Activated T-helper 2 cell treated with anti-CD3 and anti-CD28 coated beads, Interferon-gamma antibody, Interleukin-2, Interleukin-4, amounts not matched to agents 10 μg/mL and 5 μg/mL and 100 μg/mL, durations not matched to agents 14 hours and 24 hours and 36 hours (primary cell): ENCODE measurements at regions not wholly inside any gene's neighbourhood (a gene's known extent, or its start where the extent isn't known, plus 50 kb on each side); places are given as distances from the start of the nearest gene placed in this dataset.

Source experiments
- DNase-seq: peaks from one replicate; pipeline ENCODE4 v3.0.0; 2021; ENCODE audit warnings: low spot score
- H3K27ac Mint-ChIP-seq: one replicate; pipeline ENCODE4 v1.8.0; 2021; ENCODE audit warnings: mixed read lengths
- H3K27me3 Mint-ChIP-seq: one replicate; pipeline ENCODE4 v1.8.0; 2021; ENCODE audit warnings: low read depth, mixed read lengths
- H3K36me3 Mint-ChIP-seq: one replicate; pipeline ENCODE4 v1.8.0; 2021; ENCODE audit warnings: low read depth, mixed read lengths
- H3K4me1 Mint-ChIP-seq: one replicate; pipeline ENCODE4 v1.8.0; 2021; ENCODE audit warnings: low read depth, mixed read lengths
- H3K4me3 Mint-ChIP-seq: one replicate; pipeline ENCODE4 v1.8.0; 2021; ENCODE audit warnings: low read depth, mild to moderate bottlenecking, moderate library complexity, mixed read lengths
- H3K9me3 Mint-ChIP-seq: one replicate; pipeline ENCODE4 v1.8.0; 2021; ENCODE audit warnings: mixed read lengths
- intact Hi-C: fragments of 100-400 bp; cut with micrococcal nuclease; formaldehyde crosslinking; loops from one replicate; pipeline ENCODE4 v1.15.1; 2023

- no peaks in the 10 kb centered on the region for H3K27me3 Mint-ChIP-seq
- H3K9me3 Mint-ChIP-seq = peaks cover 26% of the 10 kb centered on the region
- no peaks in the 10 kb centered on the region for H3K36me3 Mint-ChIP-seq
- no peak overlapping the region for H3K4me3 Mint-ChIP-seq
- intact Hi-C loops = no loop called here
- H3K27ac Mint-ChIP-seq = no peak overlapping the region
- H3K4me1 Mint-ChIP-seq = no peaks in the 10 kb centered on the region
- no peak for DNase-seq
These were observed 227.4 kb upstream of the SORCS1 start for GRCh38 chr10:107391901-107392300.

- peaks cover 27% of the 10 kb centered on the region for H3K9me3 Mint-ChIP-seq
- no peaks in the 10 kb centered on the region for H3K36me3 Mint-ChIP-seq
- no peak overlapping the region for H3K27ac Mint-ChIP-seq
- DNase-seq = no peak
- H3K4me1 Mint-ChIP-seq = no peaks in the 10 kb centered on the region
- H3K27me3 Mint-ChIP-seq = no peaks in the 10 kb centered on the region
- intact Hi-C loops = no loop called here
- no peak overlapping the region for H3K4me3 Mint-ChIP-seq
These were observed 226.1 kb upstream of the SORCS1 start for GRCh38 chr10:107390563-107390962.

- Mint-ChIP-seq H3K36me3 (no peaks in the 10 kb centered on the region), H3K27me3 (no peaks in the 10 kb centered on the region), H3K9me3 (peaks cover 23% of the 10 kb centered on the region), H3K4me3 (no peak overlapping the region), H3K4me1 (no peaks in the 10 kb centered on the region), H3K27ac (no peak overlapping the region)
- intact Hi-C loops = no loop called here
- no peak for DNase-seq
These were observed 218.9 kb upstream of the SORCS1 start for GRCh38 chr10:107383357-107383756.

GRCh38 chr10:107379601-107380000, 215.1 kb upstream of the SORCS1 start:
- Mint-ChIP-seq H3K9me3 (peaks cover 11% of the 10 kb centered on the region), H3K36me3 (no peaks in the 10 kb centered on the region), H3K27ac (no peak overlapping the region), H3K4me3 (no peak overlapping the region), H3K4me1 (no peaks in the 10 kb centered on the region), H3K27me3 (no peaks in the 10 kb centered on the region)
- no peak for DNase-seq
- intact Hi-C loops = no loop called here

GRCh38 chr10:107371801-107372200, 207.3 kb upstream of the SORCS1 start:
- peaks cover 4% of the 10 kb centered on the region for H3K9me3 Mint-ChIP-seq
- no peaks in the 10 kb centered on the region for H3K27me3 Mint-ChIP-seq
- no peak overlapping the region for H3K27ac Mint-ChIP-seq
- intact Hi-C loops = no loop called here
- DNase-seq = no peak
- H3K36me3 Mint-ChIP-seq = no peaks in the 10 kb centered on the region
- no peak overlapping the region for H3K4me3 Mint-ChIP-seq
- H3K4me1 Mint-ChIP-seq = no peaks in the 10 kb centered on the region

GRCh38 chr10:107364872-107365271, 200.4 kb upstream of the SORCS1 start:
- no peaks in the 10 kb centered on the region for H3K4me1 Mint-ChIP-seq
- no peak overlapping the region for H3K4me3 Mint-ChIP-seq
- peaks cover 9% of the 10 kb centered on the region for H3K9me3 Mint-ChIP-seq
- no peaks in the 10 kb centered on the region for H3K27me3 Mint-ChIP-seq
- DNase-seq = no peak
- no peaks in the 10 kb centered on the region for H3K36me3 Mint-ChIP-seq
- no peak overlapping the region for H3K27ac Mint-ChIP-seq
- intact Hi-C loops = no loop called here

- intact Hi-C loops = no loop called here
- H3K9me3 Mint-ChIP-seq = peaks cover 21% of the 10 kb centered on the region
- no peaks in the 10 kb centered on the region for H3K36me3 Mint-ChIP-seq
- no peak overlapping the region for H3K27ac Mint-ChIP-seq
- no peaks in the 10 kb centered on the region for H3K4me1 Mint-ChIP-seq
- no peaks in the 10 kb centered on the region for H3K27me3 Mint-ChIP-seq
- no peak overlapping the region for H3K4me3 Mint-ChIP-seq
- no peak for DNase-seq
These were observed 197.8 kb upstream of the SORCS1 start for GRCh38 chr10:107362306-107362705.

GRCh38 chr10:107357033-107357432, 192.5 kb upstream of the SORCS1 start:
- DNase-seq = no peak
- H3K27me3 Mint-ChIP-seq = no peaks in the 10 kb centered on the region
- no peaks in the 10 kb centered on the region for H3K4me1 Mint-ChIP-seq
- H3K27ac Mint-ChIP-seq = no peak overlapping the region
- H3K4me3 Mint-ChIP-seq = no peak overlapping the region
- intact Hi-C loops = no loop called here
- H3K9me3 Mint-ChIP-seq = peaks cover 31% of the 10 kb centered on the region
- H3K36me3 Mint-ChIP-seq = no peaks in the 10 kb centered on the region

GRCh38 chr10:107356396-107356795, 191.9 kb upstream of the SORCS1 start:
- Mint-ChIP-seq H3K27me3 (no peaks in the 10 kb centered on the region), H3K9me3 (peaks cover 28% of the 10 kb centered on the region), H3K27ac (no peak overlapping the region), H3K4me1 (no peaks in the 10 kb centered on the region), H3K36me3 (no peaks in the 10 kb centered on the region), H3K4me3 (no peak overlapping the region)
- intact Hi-C loops = no loop called here
- DNase-seq = no peak

GRCh38 chr10:107342711-107343110, 178.2 kb upstream of the SORCS1 start:
- H3K27me3 Mint-ChIP-seq = no peaks in the 10 kb centered on the region
- no peak for DNase-seq
- H3K27ac Mint-ChIP-seq = no peak overlapping the region

GRCh38 chr10:107341281-107341680, 176.8 kb upstream of the SORCS1 start:
- no peak overlapping the region for H3K27ac Mint-ChIP-seq

More at GRCh38 chr10:107342711-107343110, 178.2 kb upstream of the SORCS1 start:
- no peak overlapping the region for H3K4me3 Mint-ChIP-seq
- peaks cover 48% of the 10 kb centered on the region for H3K9me3 Mint-ChIP-seq
- intact Hi-C loops = no loop called here
- H3K4me1 Mint-ChIP-seq = no peaks in the 10 kb centered on the region
- H3K36me3 Mint-ChIP-seq = no peaks in the 10 kb centered on the region

GRCh38 chr10:107340326-107340725, 175.8 kb upstream of the SORCS1 start:
- Mint-ChIP-seq H3K4me1 (no peaks in the 10 kb centered on the region), H3K36me3 (no peaks in the 10 kb centered on the region), H3K4me3 (no peak overlapping the region), H3K27ac (no peak overlapping the region), H3K27me3 (no peaks in the 10 kb centered on the region), H3K9me3 (peaks cover 39% of the 10 kb centered on the region)
- no peak for DNase-seq
- intact Hi-C loops = no loop called here

More at GRCh38 chr10:107341281-107341680, 176.8 kb upstream of the SORCS1 start:
- Mint-ChIP-seq H3K36me3 (no peaks in the 10 kb centered on the region), H3K4me1 (no peaks in the 10 kb centered on the region), H3K27me3 (no peaks in the 10 kb centered on the region), H3K9me3 (peaks cover 42% of the 10 kb centered on the region), H3K4me3 (no peak overlapping the region)
- no peak for DNase-seq
- intact Hi-C loops = no loop called here

GRCh38 chr10:107336061-107336460, 171.6 kb upstream of the SORCS1 start:
- H3K27me3 Mint-ChIP-seq = no peaks in the 10 kb centered on the region
- DNase-seq = no peak
- H3K36me3 Mint-ChIP-seq = no peaks in the 10 kb centered on the region
- intact Hi-C loops = no loop called here
- H3K9me3 Mint-ChIP-seq = peaks cover 23% of the 10 kb centered on the region
- no peak overlapping the region for H3K27ac Mint-ChIP-seq
- H3K4me3 Mint-ChIP-seq = no peak overlapping the region
- H3K4me1 Mint-ChIP-seq = no peaks in the 10 kb centered on the region

GRCh38 chr10:107317592-107317991, 153.1 kb upstream of the SORCS1 start:
- H3K27ac Mint-ChIP-seq = no peak overlapping the region
- no peaks in the 10 kb centered on the region for H3K27me3 Mint-ChIP-seq
- H3K36me3 Mint-ChIP-seq = no peaks in the 10 kb centered on the region
- intact Hi-C loops = no loop called here
- no peak for DNase-seq
- no peaks in the 10 kb centered on the region for H3K4me1 Mint-ChIP-seq
- H3K4me3 Mint-ChIP-seq = no peak overlapping the region
- peaks cover 15% of the 10 kb centered on the region for H3K9me3 Mint-ChIP-seq
